IMR-90 (cell line): ENCODE measurements at regions not wholly inside any gene's neighbourhood (a gene's known extent, or its start where the extent isn't known, plus 50 kb on each side); places are given as distances from the start of the nearest gene placed in this dataset.
A peak's percentile ranks its signal among the peaks of the same experiment; 100 is the strongest.

Source experiments
- ATAC-seq: fragments of 200-7000 bp; cut with Tn5 transposase; 2 replicates; pipeline ENCODE4 v1.9.1; 2020; ENCODE audit warnings: low read depth, mild to moderate bottlenecking, moderate library complexity
- BruUV-seq: library from RNA; stranded (reverse); fragments of 400-500 nt; replicated peaks from 2 replicates; lab custom pipeline; 2021; lab: Mats Ljungman, UMichigan
- CTCF ChIA-PET: fragments of 300-600 bp; formaldehyde crosslinking; extraction: SDS; loops from one replicate; lab custom pipeline; 2021; ENCODE audit warnings: antibody characterized with exemption; lab: Yijun Ruan, JAX
- POLR2A ChIA-PET: fragments of 300-600 bp; sonication (Branson Sonifier 250); formaldehyde crosslinking; loops from one replicate; lab custom pipeline; 2022; ENCODE audit warnings: antibody characterized with exemption; ENCODE audit not compliant: unreplicated experiment; lab: Charles Lee
- DNase-seq: peaks from one replicate; pipeline ENCODE4 v3.0.0; 2013
- H2AFZ ChIP-seq: replicated peaks from 2 replicates; pipeline ENCODE3; 2013; ENCODE audit warnings: low read length, mild to moderate bottlenecking; ENCODE audit not compliant: poor library complexity
- H2AK5ac ChIP-seq: 2 replicates; pipeline ENCODE4 v1.6.1; 2013; ENCODE audit warnings: low read depth, low read length, inconsistent platforms
- H2AK9ac ChIP-seq: replicated peaks from 2 replicates; pipeline ENCODE3; 2013; ENCODE audit warnings: mild to moderate bottlenecking, low read depth, low read length, moderate library complexity; ENCODE audit not compliant: poor library complexity
- H2BK120ac ChIP-seq: 2 replicates; pipeline ENCODE4 v1.6.1; 2013; ENCODE audit warnings: low read depth, low read length, inconsistent platforms
- H2BK15ac ChIP-seq: 3 replicates; pipeline ENCODE4 v1.6.1; 2013; ENCODE audit warnings: low read depth, low read length, inconsistent platforms
- H2BK20ac ChIP-seq: 2 replicates; pipeline ENCODE4 v1.6.1; 2013; ENCODE audit warnings: low read depth, mild to moderate bottlenecking, inconsistent platforms, low read length, moderate library complexity
- H2BK5ac ChIP-seq: 2 replicates; pipeline ENCODE4 v1.6.1; 2013; ENCODE audit warnings: mild to moderate bottlenecking, low read depth, low read length, inconsistent platforms; ENCODE audit not compliant: poor library complexity, severe bottlenecking
- H3K14ac ChIP-seq: replicated peaks from 2 replicates; pipeline ENCODE4 v1.6.1; 2013; ENCODE audit warnings: low read depth, low read length, inconsistent platforms
- H3K18ac ChIP-seq: 2 replicates; pipeline ENCODE4 v1.6.1; 2013; ENCODE audit warnings: low read depth, low read length, control low read depth
- H3K23ac ChIP-seq: 2 replicates; pipeline ENCODE4 v1.6.1; 2013; ENCODE audit warnings: low read depth, low read length, inconsistent platforms
- H3K27ac ChIP-seq: 2 replicates; pipeline ENCODE4 v1.5.1; 2013; ENCODE audit warnings: mild to moderate bottlenecking, control low read depth, low read length; ENCODE audit not compliant: insufficient read depth
- H3K27me3 ChIP-seq: 2 replicates; pipeline ENCODE4 v1.6.1; 2013; ENCODE audit warnings: low read length; ENCODE audit not compliant: control insufficient read depth, insufficient read depth
- H3K36me3 ChIP-seq: 2 replicates; pipeline ENCODE4 v1.6.1; 2013; ENCODE audit warnings: low read length, mixed read lengths; ENCODE audit not compliant: control insufficient read depth, insufficient read depth
- H3K4ac ChIP-seq: 2 replicates; pipeline ENCODE4 v1.6.1; 2013; ENCODE audit warnings: low read depth, low read length, inconsistent platforms
- H3K4me1 ChIP-seq: 2 replicates; pipeline ENCODE4 v1.6.1; 2013; ENCODE audit warnings: low read length, mixed read lengths; ENCODE audit not compliant: control insufficient read depth, insufficient read depth
- H3K4me2 ChIP-seq: 2 replicates; pipeline ENCODE4 v1.6.1; 2013; ENCODE audit warnings: low read depth, mild to moderate bottlenecking, control low read depth, low read length, moderate library complexity
- H3K4me3 ChIP-seq: 2 replicates; pipeline ENCODE4 v1.5.1; 2013; ENCODE audit warnings: low read depth, mild to moderate bottlenecking, control low read depth, low read length, moderate library complexity; ENCODE audit not compliant: insufficient read depth
- H3K56ac ChIP-seq: 2 replicates; pipeline ENCODE4 v1.6.1; 2013; ENCODE audit warnings: low read length, inconsistent platforms; ENCODE audit not compliant: insufficient read depth; ENCODE audit errors: extremely low read depth
- H3K79me1 ChIP-seq, 2 experiments: 2 replicates each; pipeline ENCODE4 v1.6.1; 2013; ENCODE audit warnings: low read length in 2 of 2, inconsistent platforms in 1 of 2, low read depth in 1 of 2
- H3K9ac ChIP-seq: 2 replicates; pipeline ENCODE4 v1.6.1; 2013; ENCODE audit warnings: low read depth, low read length, control low read depth
- H3K9me1 ChIP-seq: 2 replicates; pipeline ENCODE4 v1.6.1; 2013; ENCODE audit warnings: low read length, inconsistent platforms; ENCODE audit not compliant: insufficient read depth
- H3K9me3 ChIP-seq: 2 replicates; pipeline ENCODE4 v1.6.1; 2013; ENCODE audit warnings: low read length; ENCODE audit not compliant: control insufficient read depth, insufficient read depth
- H4K20me1 ChIP-seq: 2 replicates; pipeline ENCODE4 v1.6.1; 2013; ENCODE audit warnings: low read length, inconsistent platforms; ENCODE audit not compliant: insufficient read depth
- H4K5ac ChIP-seq: 2 replicates; pipeline ENCODE4 v1.6.1; 2013; ENCODE audit warnings: mild to moderate bottlenecking, low read depth, low read length, control low read depth
- H4K8ac ChIP-seq, 2 experiments: 2 replicates each; pipeline ENCODE4 v1.6.1; 2013; ENCODE audit warnings: low read depth in 2 of 2, low read length in 2 of 2, control low read depth in 1 of 2, inconsistent platforms in 1 of 2
- H4K91ac ChIP-seq: 2 replicates; pipeline ENCODE4 v1.6.1; 2013; ENCODE audit warnings: low read depth, low read length, inconsistent platforms; ENCODE audit not compliant: insufficient read depth
- BHLHE40 ChIP-seq: fragments of 150-350 bp; IDR thresholded peaks from 2 replicates; pipeline ENCODE4 v1.6.1; 2016; ENCODE audit warnings: mild to moderate bottlenecking, low read depth, low read length
- CEBPB ChIP-seq: IDR thresholded peaks from 2 replicates; pipeline ENCODE4 v1.6.1; 2012; ENCODE audit warnings: low read depth, low read length, improper control_type of control experiment
- CHD1 ChIP-seq: IDR thresholded peaks from 2 replicates; pipeline ENCODE4 v1.6.1; 2012; ENCODE audit warnings: low read depth, low read length, improper control_type of control experiment
- CTCF ChIP-seq: conservative IDR thresholded peaks from 2 replicates; pipeline ENCODE4 v1.5.1; 2012; ENCODE audit warnings: mild to moderate bottlenecking, low read depth, low read length, improper control_type of control experiment
- ELK1 ChIP-seq: fragments of 150-350 bp; IDR thresholded peaks from 2 replicates; pipeline ENCODE4 v1.6.1; 2016; ENCODE audit warnings: low read depth, mild to moderate bottlenecking, low read length, moderate library complexity, borderline replicate concordance
- FOS ChIP-seq: fragments of 150-350 bp; IDR thresholded peaks from 2 replicates; pipeline ENCODE4 v1.6.1; 2016; ENCODE audit warnings: low read depth, low read length
- MAFK ChIP-seq: IDR thresholded peaks from 2 replicates; pipeline ENCODE4 v1.6.1; 2012; ENCODE audit warnings: low read depth, low read length, improper control_type of control experiment
- MAZ ChIP-seq: IDR thresholded peaks from 2 replicates; pipeline ENCODE4 v1.6.1; 2012; ENCODE audit warnings: low read depth, mild to moderate bottlenecking, low read length, improper control_type of control experiment, moderate library complexity, borderline replicate concordance
- MXI1 ChIP-seq: IDR thresholded peaks from 2 replicates; pipeline ENCODE4 v1.6.1; 2012; ENCODE audit warnings: low read depth, mild to moderate bottlenecking, low read length, moderate library complexity, borderline replicate concordance
- NFE2L2 ChIP-seq: fragments of 150-350 bp; IDR thresholded peaks from 2 replicates; pipeline ENCODE4 v1.6.1; 2016; ENCODE audit warnings: low read depth, mild to moderate bottlenecking, low read length
- POLR2A ChIP-seq: IDR thresholded peaks from 2 replicates; pipeline ENCODE4 v1.6.1; 2012; ENCODE audit warnings: mild to moderate bottlenecking, low read depth, low read length
- RAD21 ChIP-seq: IDR thresholded peaks from 2 replicates; pipeline ENCODE4 v1.6.1; 2012; ENCODE audit warnings: low read length, improper control_type of control experiment
- RCOR1 ChIP-seq: IDR thresholded peaks from 2 replicates; pipeline ENCODE4 v1.6.1; 2012; ENCODE audit warnings: mild to moderate bottlenecking, low read length, improper control_type of control experiment; ENCODE audit not compliant: insufficient replicate concordance
- RFX5 ChIP-seq: IDR thresholded peaks from 2 replicates; pipeline ENCODE4 v1.8.0; 2012; ENCODE audit warnings: low read depth, mild to moderate bottlenecking, low read length, moderate library complexity
- SMC3 ChIP-seq: fragments of 150-350 bp; IDR thresholded peaks from 2 replicates; pipeline ENCODE4 v1.6.1; 2016; ENCODE audit warnings: low read depth, mild to moderate bottlenecking, antibody characterized with exemption, low read length, moderate library complexity
- dilution Hi-C: fragments of 300-500 bp; cut with HindIII; formaldehyde crosslinking; loops from one replicate; pipeline ENCODE4 v1.14.3; 2018; ENCODE audit warnings: low sequenced_read_pairs; ENCODE audit not compliant: unreplicated experiment
- in situ Hi-C: fragments of 300-500 bp; cut with MboI; formaldehyde crosslinking; loops from 3 replicates; pipeline ENCODE4 v1.14.3; 2019; ENCODE audit warnings: low sequenced_read_pairs, inconsistent platforms, mixed read lengths
- intact Hi-C: fragments of 100-400 bp; cut with micrococcal nuclease; formaldehyde crosslinking; loops from 2 replicates; pipeline ENCODE4 v1.10.0; 2022
- TF ChIP-seq, protein P1 (sequence below): fragments of 150-350 bp; IDR thresholded peaks from 2 replicates; pipeline ENCODE4 v1.6.1; 2017; ENCODE audit warnings: mild to moderate bottlenecking, antibody characterized with exemption, low read length, low read depth

GRCh38 chr4:149161247-149161646 is 654.4 kb downstream of the IQCM start:
- peak; percentile 6; the same call in 1 of the 2 replicates for ATAC-seq
- intact Hi-C loops, result loop anchor here (5.0 kb wide), 1 partner anchor 736 kb away; no protein-coding TSS in a partner anchor
- POLR2A ChIA-PET, result no interaction called here

More at GRCh38 chr4:149161247-149161646, 654.4 kb downstream of the IQCM start:
- Histone ChIP-seq H4K5ac (peak overlapping the region; percentile 57; the same call in 1 of the 2 replicates), H3K9me3 (no peaks in the 10 kb centered on the region), H3K14ac (peak overlapping the region; percentile 60; the same call in 1 of the 2 replicates), H3K36me3 (no peaks in the 10 kb centered on the region), H3K27me3 (no peaks in the 10 kb centered on the region), H3K56ac (no peak overlapping the region), H2AK5ac (no peak overlapping the region), H3K4me3 (no peak overlapping the region), H2BK120ac (peak overlapping the region; percentile 9), H3K9ac (no peak overlapping the region), H3K27ac (no peak overlapping the region), H2BK15ac (no peak overlapping the region), H3K9me1 (peaks cover 3% of the 10 kb centered on the region; the same call in 1 of the 2 replicates), H3K4me2 (no peak overlapping the region), H3K23ac (no peak overlapping the region), H3K4ac (peak overlapping the region; percentile 0; the same call in 1 of the 2 replicates), H3K18ac (peak overlapping the region; percentile 63; the same call in 1 of the 2 replicates), H2AK9ac (no peak overlapping the region), H2BK5ac (peak overlapping the region; percentile 52), H2BK20ac (peak overlapping the region; percentile 14; the same call in 1 of the 2 replicates), H4K8ac (peak overlapping the region in 1 of 2 experiments; percentile 6; a peak in 1 of 4 replicates), H2AFZ (no peak overlapping the region), H4K91ac (no peak overlapping the region), H3K4me1 (peaks cover 16% of the 10 kb centered on the region), H4K20me1 (no peaks in the 10 kb centered on the region), H3K79me1 (no peaks in the 10 kb centered on the region)
- peak; percentile 68 for DNase-seq
- TF ChIP-seq BHLHE40, result no peak
- no peak for TF ChIP-seq MAFK
- no peak for TF ChIP-seq FOS
- no peak for TF ChIP-seq MAZ
- no peak for TF ChIP-seq NFE2L2
- TF ChIP-seq CTCF, result no peak
- TF ChIP-seq, protein P1, sequence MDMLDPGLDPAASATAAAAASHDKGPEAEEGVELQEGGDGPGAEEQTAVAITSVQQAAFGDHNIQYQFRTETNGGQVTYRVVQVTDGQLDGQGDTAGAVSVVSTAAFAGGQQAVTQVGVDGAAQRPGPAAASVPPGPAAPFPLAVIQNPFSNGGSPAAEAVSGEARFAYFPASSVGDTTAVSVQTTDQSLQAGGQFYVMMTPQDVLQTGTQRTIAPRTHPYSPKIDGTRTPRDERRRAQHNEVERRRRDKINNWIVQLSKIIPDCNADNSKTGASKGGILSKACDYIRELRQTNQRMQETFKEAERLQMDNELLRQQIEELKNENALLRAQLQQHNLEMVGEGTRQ, result no peak
- no peak for TF ChIP-seq CHD1
- TF ChIP-seq RAD21, result no peak
- TF ChIP-seq POLR2A, result no peak
- no peak for TF ChIP-seq RCOR1
- no peak for TF ChIP-seq RFX5
- TF ChIP-seq ELK1, result no peak
- no peak for TF ChIP-seq MXI1
- no peak for TF ChIP-seq SMC3
- TF ChIP-seq CEBPB, result no peak
- dilution Hi-C loops (no loop called here), in situ Hi-C loops (no loop called here)
- no TSS peak for BruUV-seq
- CTCF ChIA-PET, result interaction anchor here (1.0 to 1.2 kb wide), 2 partner anchors 14 to 47 kb away, joined by 3 read pairs; no protein-coding TSS in a partner anchor
